MM.1S (cell line): ENCODE measurements at regions not wholly inside any gene's neighbourhood (a gene's known extent, or its start where the extent isn't known, plus 50 kb on each side); places are given as distances from the start of the nearest gene placed in this dataset.

Experiments
- DNase-seq: peaks from one replicate; pipeline ENCODE4 v3.0.0-alpha.2; 2015
- H2AFZ ChIP-seq: fragments of 300-600 bp; sonication (generic); 2 replicates; pipeline ENCODE4 v1.6.0; 2016; ENCODE audit warnings: antibody characterized with exemption, low read length
- H3F3A ChIP-seq: fragments of 300-600 bp; sonication (generic); 2 replicates; pipeline ENCODE4 v1.6.1; 2016; ENCODE audit warnings: mild to moderate bottlenecking, antibody characterized with exemption, low read length, moderate library complexity, mixed read lengths; ENCODE audit not compliant: insufficient read depth
- H3K27ac ChIP-seq: fragments of 300-600 bp; sonication (generic); 2 replicates; pipeline ENCODE4 v1.5.1; 2016; ENCODE audit warnings: mild to moderate bottlenecking, low read length
- H3K27me3 ChIP-seq: fragments of 300-600 bp; sonication (generic); replicated peaks from 2 replicates; pipeline ENCODE4 v1.6.0; 2016; ENCODE audit warnings: low read length; ENCODE audit not compliant: insufficient read depth
- H3K36me3 ChIP-seq: fragments of 300-600 bp; sonication (generic); replicated peaks from 2 replicates; pipeline ENCODE4 v1.6.1; 2016; ENCODE audit warnings: mild to moderate bottlenecking, low read length, mixed read lengths; ENCODE audit not compliant: insufficient read depth
- H3K4me1 ChIP-seq: fragments of 300-600 bp; sonication (generic); 2 replicates; pipeline ENCODE4 v1.6.1; 2016; ENCODE audit warnings: low read length, mixed read lengths
- H3K4me2 ChIP-seq: fragments of 300-600 bp; sonication (generic); 2 replicates; pipeline ENCODE4 v1.6.0; 2016; ENCODE audit warnings: low read depth, low read length
- H3K4me3 ChIP-seq: fragments of 300-600 bp; sonication (generic); 2 replicates; pipeline ENCODE4 v1.5.1; 2016; ENCODE audit warnings: low read length, mixed read lengths
- H3K79me2 ChIP-seq: fragments of 300-600 bp; sonication (generic); 2 replicates; pipeline ENCODE4 v1.6.1; 2016; ENCODE audit warnings: mixed run types, low read length, mixed read lengths
- H3K9ac ChIP-seq: fragments of 300-600 bp; sonication (generic); 2 replicates; pipeline ENCODE4 v1.6.1; 2016; ENCODE audit warnings: low read length, mixed read lengths
- H3K9me2 ChIP-seq: fragments of 300-600 bp; sonication (generic); replicated peaks from 2 replicates; pipeline ENCODE4 v1.6.1; 2016; ENCODE audit warnings: mild to moderate bottlenecking, low read length, mixed read lengths; ENCODE audit not compliant: insufficient read depth
- H3K9me3 ChIP-seq: fragments of 300-600 bp; sonication (generic); replicated peaks from 2 replicates; pipeline ENCODE4 v1.6.1; 2016; ENCODE audit warnings: mild to moderate bottlenecking, low read length, mixed read lengths; ENCODE audit not compliant: insufficient read depth
- H4K20me1 ChIP-seq: fragments of 300-600 bp; sonication (generic); 2 replicates; pipeline ENCODE4 v1.6.1; 2016; ENCODE audit warnings: mild to moderate bottlenecking, low read length, moderate library complexity, mixed read lengths; ENCODE audit not compliant: insufficient read depth
- EZH2 ChIP-seq: fragments of 300-600 bp; sonication (generic); optimal IDR thresholded peaks from 2 replicates; pipeline ENCODE3; 2017; ENCODE audit warnings: low read depth, mild to moderate bottlenecking, antibody characterized with exemption, low read length, mixed read lengths
- EZH2phosphoT487 ChIP-seq: fragments of 300-600 bp; sonication (generic); IDR thresholded peaks from 2 replicates; pipeline ENCODE4 v1.6.1; 2018; ENCODE audit warnings: antibody characterized with exemption, low read length
- TF ChIP-seq, protein P1 (sequence below): fragments of 300-600 bp; sonication (generic); IDR thresholded peaks from 2 replicates; pipeline ENCODE4 v1.5.1; 2016; ENCODE audit warnings: antibody characterized with exemption, low read length, mixed read lengths

DNA sequence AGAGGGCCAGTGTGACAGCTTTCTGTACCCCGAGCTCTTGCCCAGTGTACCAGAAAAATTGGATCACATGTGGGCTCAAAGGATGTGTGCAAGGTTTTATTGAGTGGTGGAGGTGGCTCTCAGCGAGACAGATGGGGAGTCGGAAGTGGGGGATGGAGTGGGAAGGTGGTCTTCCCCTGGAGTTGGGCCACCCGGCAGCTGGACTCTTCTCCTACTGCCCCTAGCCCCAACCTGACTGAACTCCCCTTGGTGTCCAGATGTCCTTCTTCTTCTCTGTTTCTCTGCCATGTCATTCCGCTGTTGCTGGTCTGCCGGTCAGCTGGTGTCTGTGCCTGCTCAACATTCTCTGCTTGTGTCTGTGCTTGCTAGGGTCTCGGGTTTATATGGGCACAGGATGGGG, 217.9 kb downstream of the RRAGC start:
- no peak overlapping the region for H3K27ac ChIP-seq
- no peaks in the 10 kb centered on the region for H3K27me3 ChIP-seq
- DNase-seq = no peak
- no peaks in the 10 kb centered on the region for H3K9me2 ChIP-seq
- H4K20me1 ChIP-seq = no peaks in the 10 kb centered on the region
- H3F3A ChIP-seq = no peaks in the 10 kb centered on the region
- H2AFZ ChIP-seq = no peak overlapping the region
- H3K4me3 ChIP-seq = no peak overlapping the region
- no peak overlapping the region for H3K4me2 ChIP-seq
- H3K4me1 ChIP-seq = no peaks in the 10 kb centered on the region
- no peaks in the 10 kb centered on the region for H3K79me2 ChIP-seq
- H3K9me3 ChIP-seq = no peaks in the 10 kb centered on the region
- TF ChIP-seq, protein P1, sequence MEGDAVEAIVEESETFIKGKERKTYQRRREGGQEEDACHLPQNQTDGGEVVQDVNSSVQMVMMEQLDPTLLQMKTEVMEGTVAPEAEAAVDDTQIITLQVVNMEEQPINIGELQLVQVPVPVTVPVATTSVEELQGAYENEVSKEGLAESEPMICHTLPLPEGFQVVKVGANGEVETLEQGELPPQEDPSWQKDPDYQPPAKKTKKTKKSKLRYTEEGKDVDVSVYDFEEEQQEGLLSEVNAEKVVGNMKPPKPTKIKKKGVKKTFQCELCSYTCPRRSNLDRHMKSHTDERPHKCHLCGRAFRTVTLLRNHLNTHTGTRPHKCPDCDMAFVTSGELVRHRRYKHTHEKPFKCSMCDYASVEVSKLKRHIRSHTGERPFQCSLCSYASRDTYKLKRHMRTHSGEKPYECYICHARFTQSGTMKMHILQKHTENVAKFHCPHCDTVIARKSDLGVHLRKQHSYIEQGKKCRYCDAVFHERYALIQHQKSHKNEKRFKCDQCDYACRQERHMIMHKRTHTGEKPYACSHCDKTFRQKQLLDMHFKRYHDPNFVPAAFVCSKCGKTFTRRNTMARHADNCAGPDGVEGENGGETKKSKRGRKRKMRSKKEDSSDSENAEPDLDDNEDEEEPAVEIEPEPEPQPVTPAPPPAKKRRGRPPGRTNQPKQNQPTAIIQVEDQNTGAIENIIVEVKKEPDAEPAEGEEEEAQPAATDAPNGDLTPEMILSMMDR = no peak
- no peak for TF ChIP-seq EZH2phosphoT487
- H3K9ac ChIP-seq = no peak overlapping the region
- no peaks in the 10 kb centered on the region for H3K36me3 ChIP-seq

DNA sequence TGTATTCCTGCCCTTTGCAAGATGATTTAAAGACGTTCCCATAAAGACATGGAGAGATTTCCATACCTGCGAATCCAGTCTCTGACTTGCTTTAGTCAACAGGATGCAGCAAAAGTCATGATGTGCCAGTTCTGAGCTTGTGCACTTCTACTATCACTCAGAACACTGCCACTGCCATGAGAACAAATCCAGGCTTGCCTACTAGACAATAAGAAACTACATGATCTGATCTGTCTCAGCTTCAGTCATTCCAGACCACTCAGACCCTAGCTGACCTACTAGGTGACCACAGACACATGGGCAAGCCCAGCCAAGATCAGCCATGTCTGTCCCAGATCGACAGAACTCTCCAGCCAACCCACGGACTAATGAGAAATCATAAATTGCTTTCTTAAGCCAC, 219.2 kb downstream of the RRAGC start:
- H3K9me2 ChIP-seq = no peaks in the 10 kb centered on the region
- H4K20me1 ChIP-seq = no peaks in the 10 kb centered on the region
- no peak for DNase-seq
- no peak overlapping the region for H3K9ac ChIP-seq
- no peaks in the 10 kb centered on the region for H3F3A ChIP-seq
- H2AFZ ChIP-seq = no peak overlapping the region
- no peak overlapping the region for H3K27ac ChIP-seq
- no peak overlapping the region for H3K4me3 ChIP-seq
- no peaks in the 10 kb centered on the region for H3K79me2 ChIP-seq
- no peaks in the 10 kb centered on the region for H3K36me3 ChIP-seq
- H3K9me3 ChIP-seq = no peaks in the 10 kb centered on the region
- no peak overlapping the region for H3K4me2 ChIP-seq
- TF ChIP-seq EZH2 = no peak
- TF ChIP-seq, protein P1 = no peak
- no peak for TF ChIP-seq EZH2phosphoT487
- H3K4me1 ChIP-seq = no peaks in the 10 kb centered on the region
- H3K27me3 ChIP-seq = no peaks in the 10 kb centered on the region

DNA sequence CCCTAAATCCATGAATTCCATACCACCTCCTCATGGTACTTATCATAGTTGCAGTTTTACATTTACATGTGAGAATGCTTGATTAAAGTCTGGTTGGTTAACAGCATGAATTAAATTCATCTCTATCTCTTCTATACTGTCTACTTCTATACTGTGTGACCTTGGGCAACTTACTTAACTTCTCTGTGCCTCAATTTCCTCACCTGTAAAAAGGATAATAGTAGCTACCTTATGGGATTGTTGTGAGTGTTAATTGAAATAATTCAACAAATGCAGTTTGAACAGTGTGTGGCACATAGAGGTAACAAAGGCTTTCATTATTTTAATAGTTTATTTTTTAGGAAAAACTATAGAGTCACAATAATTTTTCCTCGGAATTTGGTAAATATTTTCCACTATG, 231.3 kb downstream of the RRAGC start:
- no peaks in the 10 kb centered on the region for H3F3A ChIP-seq
- no peak overlapping the region for H2AFZ ChIP-seq
- no peaks in the 10 kb centered on the region for H4K20me1 ChIP-seq
- no peak overlapping the region for H3K9ac ChIP-seq
- no peak for DNase-seq
- H3K4me2 ChIP-seq = no peak overlapping the region
- H3K9me2 ChIP-seq = no peaks in the 10 kb centered on the region
- no peaks in the 10 kb centered on the region for H3K9me3 ChIP-seq
- H3K4me3 ChIP-seq = no peak overlapping the region
- H3K36me3 ChIP-seq = no peaks in the 10 kb centered on the region
- no peaks in the 10 kb centered on the region for H3K27me3 ChIP-seq
- TF ChIP-seq EZH2 (no peak), EZH2phosphoT487 (no peak)
- TF ChIP-seq, protein P1 = no peak
- no peaks in the 10 kb centered on the region for H3K4me1 ChIP-seq
- no peak overlapping the region for H3K27ac ChIP-seq
- H3K79me2 ChIP-seq = no peaks in the 10 kb centered on the region
